WTC11 (cell line): ENCODE measurements at regions not wholly inside any gene's neighbourhood (a gene's known extent, or its start where the extent isn't known, plus 50 kb on each side); places are given as distances from the start of the nearest gene placed in this dataset.

Source experiments
- ATAC-seq: fragments of 200-7000 bp; cut with Tn5 transposase; 2 replicates; pipeline ENCODE4 v1.10.0; 2021; ENCODE audit warnings: mild to moderate bottlenecking, moderate library complexity
- CTCF ChIA-PET: fragments of 300-600 bp; sonication (Branson Sonifier 250); formaldehyde crosslinking; loops from one replicate; lab custom pipeline; 2021; ENCODE audit warnings: antibody characterized with exemption; lab: Charles Lee
- POLR2A ChIA-PET: fragments of 350-600 bp; sonication (Branson Sonifier 250); formaldehyde crosslinking; loops from one replicate; lab custom pipeline; 2021; ENCODE audit warnings: antibody characterized with exemption; lab: Charles Lee
- DNase-seq: peaks from one replicate; pipeline ENCODE4 v3.0.0; 2021; ENCODE audit warnings: low spot score
- H3K27ac Mint-ChIP-seq: 2 replicates; pipeline ENCODE4 v1.8.0; 2021; ENCODE audit warnings: mixed read lengths
- H3K27me3 Mint-ChIP-seq: 2 replicates; pipeline ENCODE4 v1.8.0; 2021; ENCODE audit warnings: low read depth, mild to moderate bottlenecking, moderate library complexity, mixed read lengths
- H3K36me3 Mint-ChIP-seq: 2 replicates; pipeline ENCODE4 v1.8.0; 2021; ENCODE audit warnings: mixed read lengths
- H3K4me1 Mint-ChIP-seq: 2 replicates; pipeline ENCODE4 v1.8.0; 2022; ENCODE audit warnings: mixed read lengths
- H3K4me3 Mint-ChIP-seq: 2 replicates; pipeline ENCODE4 v1.8.0; 2021; ENCODE audit warnings: mild to moderate bottlenecking, moderate library complexity, mixed read lengths
- H3K9me3 Mint-ChIP-seq: 2 replicates; pipeline ENCODE4 v1.8.0; 2021; ENCODE audit warnings: mixed read lengths
- CBFB ChIP-seq: sonication (generic); formaldehyde crosslinking; IDR thresholded peaks from 2 replicates; pipeline ENCODE4 v1.8.1; 2022; ENCODE audit warnings: mild to moderate bottlenecking, low read depth, missing genetic modification reagents
- ESRRA ChIP-seq: sonication (generic); formaldehyde crosslinking; IDR thresholded peaks from 2 replicates; pipeline ENCODE4 v1.8.1; 2022; ENCODE audit warnings: mild to moderate bottlenecking, missing genetic modification reagents, borderline replicate concordance
- ETV6 ChIP-seq: sonication (generic); formaldehyde crosslinking; IDR thresholded peaks from 2 replicates; pipeline ENCODE4 v1.8.1; 2022; ENCODE audit warnings: mild to moderate bottlenecking, missing genetic modification reagents
- FOXP1 ChIP-seq: sonication (generic); formaldehyde crosslinking; IDR thresholded peaks from 2 replicates; pipeline ENCODE4 v1.8.0; 2022; ENCODE audit warnings: missing genetic modification reagents, mild to moderate bottlenecking, moderate library complexity, borderline replicate concordance
- GABPB1 ChIP-seq: sonication (generic); formaldehyde crosslinking; IDR thresholded peaks from 2 replicates; pipeline ENCODE4 v1.8.1; 2023; ENCODE audit warnings: mild to moderate bottlenecking, missing genetic modification reagents
- GRHL2 ChIP-seq: fragments of 250-450 bp; sonication (Bioruptor Pico); IDR thresholded peaks from 2 replicates; pipeline ENCODE4 v1.8.0; 2022; ENCODE audit warnings: mild to moderate bottlenecking, moderate library complexity; ENCODE audit not compliant: insufficient replicate concordance, severe bottlenecking
- GTF2I ChIP-seq: fragments of 250-450 bp; sonication (Bioruptor Pico); conservative IDR thresholded peaks from 2 replicates; pipeline ENCODE4 v1.4.0; 2021; ENCODE audit warnings: mild to moderate bottlenecking
- IRF2 ChIP-seq: sonication (generic); formaldehyde crosslinking; IDR thresholded peaks from 2 replicates; pipeline ENCODE4 v1.8.0; 2022; ENCODE audit warnings: low read depth, missing genetic modification reagents, borderline replicate concordance
- JAZF1 ChIP-seq: fragments of 250-450 bp; sonication (Bioruptor Pico); IDR thresholded peaks from 2 replicates; pipeline ENCODE4 v1.9.0; 2021; ENCODE audit warnings: moderate library complexity, mild to moderate bottlenecking, inconsistent platforms
- JUN ChIP-seq: sonication (generic); formaldehyde crosslinking; IDR thresholded peaks from 2 replicates; pipeline ENCODE4 v1.8.0; 2023; ENCODE audit warnings: mild to moderate bottlenecking, missing genetic modification reagents
- MXD4 ChIP-seq: fragments of 250-450 bp; sonication (Bioruptor Pico); IDR thresholded peaks from 2 replicates; pipeline ENCODE4 v1.8.0; 2021; ENCODE audit warnings: mild to moderate bottlenecking, moderate library complexity, borderline replicate concordance
- NFATC4 ChIP-seq: fragments of 250-450 bp; sonication (Bioruptor Pico); IDR thresholded peaks from 2 replicates; pipeline ENCODE4 v1.9.0; 2021; ENCODE audit warnings: mild to moderate bottlenecking
- OVOL2 ChIP-seq: fragments of 250-450 bp; sonication (Bioruptor Pico); IDR thresholded peaks from 2 replicates; pipeline ENCODE4 v1.9.0; 2021; ENCODE audit warnings: mild to moderate bottlenecking, borderline replicate concordance
- PRRX2 ChIP-seq: fragments of 250-450 bp; sonication (Bioruptor Pico); IDR thresholded peaks from 2 replicates; pipeline ENCODE4 v1.8.0; 2021; ENCODE audit warnings: mild to moderate bottlenecking
- RORB ChIP-seq: fragments of 250-450 bp; sonication (Bioruptor Pico); IDR thresholded peaks from 2 replicates; pipeline ENCODE4 v1.9.0; 2021; ENCODE audit warnings: mild to moderate bottlenecking
- SMAD4 ChIP-seq: sonication (generic); formaldehyde crosslinking; IDR thresholded peaks from 2 replicates; pipeline ENCODE4 v1.8.0; 2022; ENCODE audit warnings: mild to moderate bottlenecking, missing genetic modification reagents
- SOX15 ChIP-seq: fragments of 250-450 bp; sonication (Bioruptor Pico); IDR thresholded peaks from 2 replicates; pipeline ENCODE4 v1.9.0; 2021; ENCODE audit warnings: mild to moderate bottlenecking
- SP1 ChIP-seq: sonication (generic); formaldehyde crosslinking; conservative IDR thresholded peaks from 2 replicates; pipeline ENCODE4 v1.8.1; 2022; ENCODE audit warnings: missing genetic modification reagents
- TCF7 ChIP-seq: sonication (generic); formaldehyde crosslinking; IDR thresholded peaks from 2 replicates; pipeline ENCODE4 v1.8.0; 2022; ENCODE audit warnings: mild to moderate bottlenecking, low read depth, missing genetic modification reagents, moderate library complexity
- ZNF121 ChIP-seq: sonication (generic); formaldehyde crosslinking; IDR thresholded peaks from 2 replicates; pipeline ENCODE4 v1.8.0; 2023; ENCODE audit warnings: missing genetic modification reagents
- ZNF219 ChIP-seq: sonication (generic); formaldehyde crosslinking; IDR thresholded peaks from 2 replicates; pipeline ENCODE4 v1.8.0; 2023; ENCODE audit warnings: missing genetic modification reagents, mild to moderate bottlenecking, borderline replicate concordance
- ZNF263 ChIP-seq: sonication (generic); formaldehyde crosslinking; IDR thresholded peaks from 2 replicates; pipeline ENCODE4 v1.8.1; 2022; ENCODE audit warnings: low read depth, mild to moderate bottlenecking, moderate library complexity, missing genetic modification reagents
- ZNF396 ChIP-seq: fragments of 250-450 bp; sonication (Bioruptor Pico); IDR thresholded peaks from 2 replicates; pipeline ENCODE4 v1.8.0; 2021; ENCODE audit warnings: mild to moderate bottlenecking, moderate library complexity, borderline replicate concordance
- ZNF416 ChIP-seq: fragments of 250-450 bp; sonication (Bioruptor Pico); IDR thresholded peaks from 2 replicates; pipeline ENCODE4 v1.9.0; 2021; ENCODE audit warnings: mild to moderate bottlenecking, inconsistent platforms
- TF ChIP-seq, protein P1 (sequence below): sonication (generic); formaldehyde crosslinking; IDR thresholded peaks from 2 replicates; pipeline ENCODE4 v1.8.1; 2023; ENCODE audit warnings: mild to moderate bottlenecking, missing genetic modification reagents
- TF ChIP-seq, protein P2 (sequence below): sonication (generic); formaldehyde crosslinking; IDR thresholded peaks from 2 replicates; pipeline ENCODE4 v1.8.0; 2022; ENCODE audit warnings: mild to moderate bottlenecking, missing genetic modification reagents
- TF ChIP-seq, protein P3 (sequence below): sonication (generic); formaldehyde crosslinking; IDR thresholded peaks from 2 replicates; pipeline ENCODE4 v1.8.1; 2022; ENCODE audit warnings: missing genetic modification reagents, borderline replicate concordance
- TF ChIP-seq, protein P4 (sequence below): fragments of 200-600 bp; IDR thresholded peaks from 2 replicates; pipeline ENCODE4 v1.8.0; 2022; ENCODE audit warnings: antibody characterized with exemption
- TF ChIP-seq, protein P5 (sequence below): sonication (generic); formaldehyde crosslinking; IDR thresholded peaks from 2 replicates; pipeline ENCODE4 v1.8.1; 2022; ENCODE audit warnings: mild to moderate bottlenecking, missing genetic modification reagents, moderate library complexity, borderline replicate concordance

DNA sequence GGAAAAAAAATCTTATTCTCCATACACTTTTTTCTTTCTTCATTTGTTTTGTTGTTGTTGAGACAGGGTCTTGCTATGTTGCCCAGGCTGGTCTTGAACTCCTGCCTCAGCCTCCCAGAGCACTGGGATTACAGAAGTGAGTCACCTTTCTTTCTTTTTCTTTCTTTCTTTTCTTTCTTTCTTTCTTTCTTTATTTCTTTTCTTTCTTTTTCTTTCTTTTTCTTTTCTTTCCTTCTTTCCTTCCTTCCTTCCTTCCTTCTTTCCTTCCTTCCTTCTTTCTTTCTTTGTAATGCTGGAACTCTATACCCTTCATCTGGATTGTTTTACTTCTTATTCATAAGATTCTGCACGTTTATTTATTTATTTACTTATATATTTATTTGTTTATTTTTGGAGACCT, 94.5 kb upstream of the TNRC6A start (continued):
- TF ChIP-seq ZNF396 (CRISPR knock-in tag) (no peak), SP1 (CRISPR knock-in tag) (no peak), MXD4 (no peak), RORB (CRISPR knock-in tag) (no peak), GABPB1 (CRISPR knock-in tag) (no peak), TCF7 (no peak), ZNF263 (CRISPR knock-in tag) (no peak), NFATC4 (CRISPR knock-in tag) (no peak)
- TF ChIP-seq, protein P1, sequence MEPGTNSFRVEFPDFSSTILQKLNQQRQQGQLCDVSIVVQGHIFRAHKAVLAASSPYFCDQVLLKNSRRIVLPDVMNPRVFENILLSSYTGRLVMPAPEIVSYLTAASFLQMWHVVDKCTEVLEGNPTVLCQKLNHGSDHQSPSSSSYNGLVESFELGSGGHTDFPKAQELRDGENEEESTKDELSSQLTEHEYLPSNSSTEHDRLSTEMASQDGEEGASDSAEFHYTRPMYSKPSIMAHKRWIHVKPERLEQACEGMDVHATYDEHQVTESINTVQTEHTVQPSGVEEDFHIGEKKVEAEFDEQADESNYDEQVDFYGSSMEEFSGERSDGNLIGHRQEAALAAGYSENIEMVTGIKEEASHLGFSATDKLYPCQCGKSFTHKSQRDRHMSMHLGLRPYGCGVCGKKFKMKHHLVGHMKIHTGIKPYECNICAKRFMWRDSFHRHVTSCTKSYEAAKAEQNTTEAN = no peak
- TF ChIP-seq, protein P2, sequence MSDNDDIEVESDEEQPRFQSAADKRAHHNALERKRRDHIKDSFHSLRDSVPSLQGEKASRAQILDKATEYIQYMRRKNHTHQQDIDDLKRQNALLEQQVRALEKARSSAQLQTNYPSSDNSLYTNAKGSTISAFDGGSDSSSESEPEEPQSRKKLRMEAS (CRISPR knock-in tag) = no peak

DNA sequence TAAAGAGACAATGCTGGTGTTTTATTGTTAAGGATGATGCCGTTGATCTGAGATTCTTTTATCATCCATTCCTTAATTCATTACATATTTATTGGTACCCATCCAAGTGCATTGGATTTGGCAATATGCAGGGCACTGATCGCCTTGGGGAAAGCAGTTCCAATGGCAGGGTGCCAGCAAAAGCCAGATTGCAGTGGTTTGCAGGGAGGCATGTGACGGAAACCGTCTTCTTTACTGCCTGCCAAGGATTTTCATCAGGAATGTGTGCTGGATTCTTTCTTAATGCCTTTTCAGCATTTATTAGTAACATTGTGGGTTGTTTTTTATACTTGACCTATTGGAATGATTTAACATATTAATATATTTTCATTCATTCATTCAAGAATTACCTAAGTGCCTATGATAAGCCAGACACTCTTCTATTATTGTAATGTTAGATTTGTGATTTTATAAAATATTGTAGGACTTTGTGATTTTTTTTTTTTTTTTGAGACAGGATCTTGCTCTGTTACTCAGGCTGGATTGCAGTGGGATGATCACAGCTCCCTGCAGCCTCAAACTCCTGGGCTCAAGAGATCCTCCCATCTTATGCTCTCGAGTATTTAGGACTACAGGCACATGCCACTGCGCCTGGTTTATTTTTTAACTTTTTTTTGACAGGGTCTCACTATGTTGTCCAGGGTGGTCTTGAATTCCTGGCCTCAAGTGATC, 93.4 kb upstream of the TNRC6A start:
- Mint-ChIP-seq H3K36me3 (no peaks in the 10 kb centered on the region), H3K9me3 (peaks cover 5% of the 10 kb centered on the region; the same call in 1 of the 2 replicates), H3K27ac (no peak overlapping the region), H3K4me1 (no peaks in the 10 kb centered on the region), H3K4me3 (no peak overlapping the region), H3K27me3 (no peaks in the 10 kb centered on the region)
- no peak for DNase-seq
- POLR2A ChIA-PET = no interaction called here
- CTCF ChIA-PET = no interaction called here
- no peak for ATAC-seq
- TF ChIP-seq IRF2 (CRISPR knock-in tag) (no peak), ETV6 (CRISPR knock-in tag) (no peak), ZNF121 (CRISPR knock-in tag) (no peak), ZNF219 (no peak), FOXP1 (CRISPR knock-in tag) (no peak), GABPB1 (CRISPR knock-in tag) (no peak), GRHL2 (CRISPR knock-in tag) (no peak), TCF7 (no peak), RORB (CRISPR knock-in tag) (no peak), SOX15 (CRISPR knock-in tag) (no peak), JAZF1 (no peak)

DNA sequence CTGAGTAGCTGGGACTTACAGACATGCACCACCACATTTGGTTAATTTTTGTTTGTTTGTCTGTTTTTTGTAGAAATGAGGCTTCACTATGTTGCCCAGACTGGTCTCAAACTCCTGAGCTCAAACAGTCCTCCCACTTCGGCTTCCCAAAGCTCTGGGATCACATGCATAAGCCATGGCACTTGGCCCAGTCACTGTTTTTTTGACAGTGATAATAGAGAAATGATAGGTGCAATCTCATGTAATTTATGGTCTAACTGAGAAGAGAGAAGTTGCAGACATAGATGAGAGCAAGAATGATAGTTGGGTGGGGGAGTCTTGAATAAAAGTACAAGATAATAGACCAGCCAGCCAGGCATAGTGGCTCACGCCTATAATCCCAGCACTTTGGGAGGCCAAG, 89.7 kb upstream of the TNRC6A start:
- H3K36me3 Mint-ChIP-seq = no peaks in the 10 kb centered on the region
- no peak for DNase-seq
- ChIA-PET POLR2A (no interaction called here), CTCF (no interaction called here)
- no peak overlapping the region for H3K4me3 Mint-ChIP-seq
- no peak for ATAC-seq
- no peak overlapping the region for H3K27ac Mint-ChIP-seq
- no peaks in the 10 kb centered on the region for H3K9me3 Mint-ChIP-seq
- H3K4me1 Mint-ChIP-seq = no peaks in the 10 kb centered on the region
- no peaks in the 10 kb centered on the region for H3K27me3 Mint-ChIP-seq
- no peak for TF ChIP-seq CBFB (CRISPR knock-in tag)
- TF ChIP-seq, protein P3, sequence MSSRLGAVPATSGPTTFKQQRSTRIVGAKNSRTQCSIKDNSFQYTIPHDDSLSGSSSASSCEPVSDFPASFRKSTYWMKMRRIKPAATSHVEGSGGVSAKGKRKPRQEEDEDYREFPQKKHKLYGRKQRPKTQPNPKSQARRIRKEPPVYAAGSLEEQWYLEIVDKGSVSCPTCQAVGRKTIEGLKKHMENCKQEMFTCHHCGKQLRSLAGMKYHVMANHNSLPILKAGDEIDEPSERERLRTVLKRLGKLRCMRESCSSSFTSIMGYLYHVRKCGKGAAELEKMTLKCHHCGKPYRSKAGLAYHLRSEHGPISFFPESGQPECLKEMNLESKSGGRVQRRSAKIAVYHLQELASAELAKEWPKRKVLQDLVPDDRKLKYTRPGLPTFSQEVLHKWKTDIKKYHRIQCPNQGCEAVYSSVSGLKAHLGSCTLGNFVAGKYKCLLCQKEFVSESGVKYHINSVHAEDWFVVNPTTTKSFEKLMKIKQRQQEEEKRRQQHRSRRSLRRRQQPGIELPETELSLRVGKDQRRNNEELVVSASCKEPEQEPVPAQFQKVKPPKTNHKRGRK (CRISPR knock-in tag) = no peak
- TF ChIP-seq SMAD4 (CRISPR knock-in tag) = no peak
- TF ChIP-seq ESRRA = no peak
- TF ChIP-seq OVOL2 (CRISPR knock-in tag) = no peak
- TF ChIP-seq PRRX2 (CRISPR knock-in tag) = no peak
- TF ChIP-seq JUN (CRISPR knock-in tag) = no peak
- TF ChIP-seq ZNF416 (CRISPR knock-in tag) = no peak
- TF ChIP-seq, protein P4, sequence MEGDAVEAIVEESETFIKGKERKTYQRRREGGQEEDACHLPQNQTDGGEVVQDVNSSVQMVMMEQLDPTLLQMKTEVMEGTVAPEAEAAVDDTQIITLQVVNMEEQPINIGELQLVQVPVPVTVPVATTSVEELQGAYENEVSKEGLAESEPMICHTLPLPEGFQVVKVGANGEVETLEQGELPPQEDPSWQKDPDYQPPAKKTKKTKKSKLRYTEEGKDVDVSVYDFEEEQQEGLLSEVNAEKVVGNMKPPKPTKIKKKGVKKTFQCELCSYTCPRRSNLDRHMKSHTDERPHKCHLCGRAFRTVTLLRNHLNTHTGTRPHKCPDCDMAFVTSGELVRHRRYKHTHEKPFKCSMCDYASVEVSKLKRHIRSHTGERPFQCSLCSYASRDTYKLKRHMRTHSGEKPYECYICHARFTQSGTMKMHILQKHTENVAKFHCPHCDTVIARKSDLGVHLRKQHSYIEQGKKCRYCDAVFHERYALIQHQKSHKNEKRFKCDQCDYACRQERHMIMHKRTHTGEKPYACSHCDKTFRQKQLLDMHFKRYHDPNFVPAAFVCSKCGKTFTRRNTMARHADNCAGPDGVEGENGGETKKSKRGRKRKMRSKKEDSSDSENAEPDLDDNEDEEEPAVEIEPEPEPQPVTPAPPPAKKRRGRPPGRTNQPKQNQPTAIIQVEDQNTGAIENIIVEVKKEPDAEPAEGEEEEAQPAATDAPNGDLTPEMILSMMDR = no peak
- TF ChIP-seq, protein P5, sequence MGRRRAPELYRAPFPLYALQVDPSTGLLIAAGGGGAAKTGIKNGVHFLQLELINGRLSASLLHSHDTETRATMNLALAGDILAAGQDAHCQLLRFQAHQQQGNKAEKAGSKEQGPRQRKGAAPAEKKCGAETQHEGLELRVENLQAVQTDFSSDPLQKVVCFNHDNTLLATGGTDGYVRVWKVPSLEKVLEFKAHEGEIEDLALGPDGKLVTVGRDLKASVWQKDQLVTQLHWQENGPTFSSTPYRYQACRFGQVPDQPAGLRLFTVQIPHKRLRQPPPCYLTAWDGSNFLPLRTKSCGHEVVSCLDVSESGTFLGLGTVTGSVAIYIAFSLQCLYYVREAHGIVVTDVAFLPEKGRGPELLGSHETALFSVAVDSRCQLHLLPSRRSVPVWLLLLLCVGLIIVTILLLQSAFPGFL (CRISPR knock-in tag) = no peak
- no peak for TF ChIP-seq GTF2I
